ENCODE measurements at regions not wholly inside any gene's neighbourhood (a gene's known extent, or its start where the extent isn't known, plus 50 kb on each side); places are given as distances from the start of the nearest gene placed in this dataset.
"Not testable (repeated sequence)": the region's sequence is repeated elsewhere in the genome, so short reads cannot be mapped to it uniquely, and the experiment has no call there.

DNA sequence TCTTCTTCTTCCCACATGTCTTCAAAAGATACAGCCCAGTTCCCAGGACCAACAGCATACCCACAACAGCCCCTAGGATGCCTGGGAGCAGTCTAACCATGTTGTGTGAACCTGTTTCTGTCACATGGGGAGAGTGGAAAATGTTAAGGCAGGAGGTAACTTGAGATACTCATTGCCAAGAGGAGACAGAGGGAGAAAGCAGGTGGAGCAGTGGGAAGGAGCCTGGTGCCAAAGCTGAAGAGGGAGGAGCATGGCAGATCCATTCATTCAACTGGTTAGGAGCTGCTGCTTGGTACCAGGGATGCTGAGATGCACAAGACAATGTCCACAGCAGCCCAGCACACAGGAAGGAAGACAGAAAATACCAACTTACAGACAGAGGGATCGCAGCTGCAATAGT is 149.8 kb upstream of the ETV3 start:
- no peak for DNase-seq

DNA sequence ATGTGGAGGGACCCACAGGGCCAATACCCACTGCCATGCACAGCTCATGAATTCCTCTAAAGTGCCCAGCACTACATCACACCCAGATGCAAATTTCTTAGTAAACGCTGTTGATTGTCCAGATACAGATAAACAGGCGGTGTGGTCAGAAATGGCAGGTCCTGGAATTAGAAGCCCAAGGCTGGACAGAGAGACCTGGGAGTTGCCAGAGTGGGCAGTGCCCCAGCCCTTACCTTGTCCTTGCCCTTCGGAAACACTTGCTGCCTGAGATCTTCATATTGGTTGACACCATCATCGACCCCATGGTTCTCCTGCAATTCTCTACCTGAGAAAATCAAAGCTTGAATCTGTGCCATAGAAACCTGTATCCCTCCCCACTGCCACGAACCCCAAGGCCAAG is 149.3 kb upstream of the ETV3 start:
- DNase-seq: no peak

DNA sequence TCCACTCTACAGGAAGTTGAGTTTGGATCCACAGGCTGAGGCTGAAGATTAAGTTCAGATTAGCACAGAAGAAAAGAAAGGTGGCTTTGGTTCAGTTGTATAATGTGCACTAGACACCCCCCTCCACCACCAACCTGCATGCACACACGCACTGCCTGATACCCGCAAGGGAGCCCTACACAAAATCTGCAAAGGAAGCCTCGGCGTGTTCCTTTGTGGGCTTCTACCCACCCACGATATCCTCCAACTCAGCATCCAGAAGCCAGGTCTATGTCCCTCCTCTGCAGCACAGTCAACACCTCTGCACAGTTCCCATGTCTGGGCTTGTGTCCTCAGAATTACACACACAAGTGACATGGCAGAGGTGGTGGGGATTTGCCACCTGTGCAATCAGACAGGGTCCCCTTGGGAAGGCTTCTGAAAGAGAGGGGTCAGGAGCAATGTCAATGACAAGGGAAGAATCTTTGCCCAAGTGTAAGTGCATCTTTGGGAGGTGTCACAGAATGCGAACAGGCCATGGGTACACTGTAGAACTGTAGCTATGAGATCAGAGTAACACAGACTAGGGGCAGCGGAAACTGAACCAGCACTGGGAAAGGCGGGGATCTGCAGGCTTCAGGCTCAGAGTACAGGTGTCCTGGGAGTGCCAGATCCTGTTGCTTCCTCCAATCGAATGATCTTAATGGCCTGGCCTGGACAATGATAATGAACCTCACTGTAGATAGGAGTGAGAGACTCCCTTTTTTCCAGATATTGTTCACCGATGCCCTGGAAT is 148.6 kb upstream of the ETV3 start:
- DNase-seq: no peak

DNA sequence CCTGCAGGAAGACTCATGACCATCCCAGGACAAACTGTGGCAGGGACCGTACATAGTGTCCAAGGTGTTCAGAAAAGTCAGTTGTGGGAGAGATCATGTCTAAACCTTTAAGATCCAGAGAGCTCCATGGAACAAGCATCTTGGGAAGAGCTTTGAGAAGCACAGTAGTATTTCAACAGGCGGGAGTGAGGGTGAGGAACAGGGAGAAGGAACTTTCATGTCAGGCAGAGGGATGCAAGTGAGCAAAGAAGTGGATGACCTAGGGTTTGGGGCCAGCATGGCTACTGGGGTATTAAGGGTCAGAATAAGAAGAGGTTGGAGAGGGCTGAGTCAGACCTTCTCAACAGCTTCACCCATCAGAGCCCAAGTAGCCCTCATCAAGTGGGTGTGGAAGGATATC is 147.9 kb upstream of the ETV3 start:
- no peak for DNase-seq

DNA sequence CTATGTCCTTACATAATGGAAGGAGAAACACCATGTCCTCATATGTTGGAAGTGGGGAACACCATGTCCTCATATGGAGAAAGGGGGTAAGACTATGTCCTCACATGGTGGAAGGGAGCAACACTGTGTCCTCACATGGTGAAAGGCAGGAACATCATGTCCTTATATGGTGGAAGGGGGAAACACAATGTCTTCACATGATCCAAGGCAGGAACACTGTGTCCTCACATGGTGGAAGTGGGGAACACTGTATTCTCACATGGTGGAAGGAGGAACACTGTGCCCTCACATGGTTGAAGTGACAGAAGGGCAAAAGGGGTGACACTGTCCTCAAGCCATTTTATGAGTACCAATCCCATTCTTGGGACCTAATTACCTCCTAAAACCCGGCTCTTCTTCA is 146.3 kb upstream of the ETV3 start:
- no peak for DNase-seq

DNA sequence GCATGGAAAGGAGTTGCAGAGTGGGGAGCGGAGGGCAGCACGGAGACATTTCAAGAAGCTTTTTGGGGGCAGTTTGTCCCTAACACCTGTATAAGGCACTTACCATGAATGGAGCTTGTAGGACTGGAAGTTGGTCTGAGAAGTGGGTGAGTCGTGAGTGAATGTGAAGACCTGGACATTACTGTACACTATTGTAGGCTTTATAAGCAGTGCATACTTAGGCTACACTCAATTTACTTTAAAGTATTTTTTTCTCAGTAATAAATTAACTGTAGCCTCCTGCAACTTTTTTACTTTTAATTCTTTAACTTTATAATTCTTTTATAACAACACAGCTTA is 141.6 kb upstream of the ETV3 start:
- DNase-seq: no peak

DNA sequence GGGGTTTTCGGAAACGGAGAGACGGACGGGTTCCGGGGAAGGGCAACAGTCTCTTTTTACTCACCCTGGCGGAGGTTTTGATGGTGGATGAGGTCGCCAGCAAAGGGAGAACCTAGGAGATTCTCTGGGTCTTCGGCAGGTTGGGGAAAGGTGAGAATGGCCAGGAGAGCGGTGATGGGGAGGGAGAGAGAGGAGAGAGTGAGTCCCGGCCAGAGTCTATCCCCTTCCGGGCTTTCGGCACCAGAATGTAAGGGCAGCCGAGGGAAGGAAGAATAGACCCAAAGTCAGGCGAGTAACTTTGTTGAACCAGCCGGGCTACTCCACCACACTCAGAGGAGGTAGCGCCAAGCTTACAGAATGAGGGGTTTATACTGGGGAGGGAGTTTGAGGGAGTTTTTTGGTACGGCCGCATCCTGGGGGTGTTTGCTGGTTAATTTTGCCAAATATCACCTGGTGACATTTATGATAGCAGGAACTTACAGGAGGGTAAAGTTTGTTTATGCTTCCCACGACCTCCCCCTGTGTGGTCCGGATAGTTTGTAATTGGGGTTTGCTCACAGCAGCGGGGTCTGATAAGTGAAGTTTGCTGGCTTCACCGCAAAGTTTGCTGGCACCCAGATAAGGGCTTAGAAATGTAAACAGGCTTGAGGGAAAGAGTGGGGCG is 141.1 kb upstream of the ETV3 start:
- DNase-seq: no peak

DNA sequence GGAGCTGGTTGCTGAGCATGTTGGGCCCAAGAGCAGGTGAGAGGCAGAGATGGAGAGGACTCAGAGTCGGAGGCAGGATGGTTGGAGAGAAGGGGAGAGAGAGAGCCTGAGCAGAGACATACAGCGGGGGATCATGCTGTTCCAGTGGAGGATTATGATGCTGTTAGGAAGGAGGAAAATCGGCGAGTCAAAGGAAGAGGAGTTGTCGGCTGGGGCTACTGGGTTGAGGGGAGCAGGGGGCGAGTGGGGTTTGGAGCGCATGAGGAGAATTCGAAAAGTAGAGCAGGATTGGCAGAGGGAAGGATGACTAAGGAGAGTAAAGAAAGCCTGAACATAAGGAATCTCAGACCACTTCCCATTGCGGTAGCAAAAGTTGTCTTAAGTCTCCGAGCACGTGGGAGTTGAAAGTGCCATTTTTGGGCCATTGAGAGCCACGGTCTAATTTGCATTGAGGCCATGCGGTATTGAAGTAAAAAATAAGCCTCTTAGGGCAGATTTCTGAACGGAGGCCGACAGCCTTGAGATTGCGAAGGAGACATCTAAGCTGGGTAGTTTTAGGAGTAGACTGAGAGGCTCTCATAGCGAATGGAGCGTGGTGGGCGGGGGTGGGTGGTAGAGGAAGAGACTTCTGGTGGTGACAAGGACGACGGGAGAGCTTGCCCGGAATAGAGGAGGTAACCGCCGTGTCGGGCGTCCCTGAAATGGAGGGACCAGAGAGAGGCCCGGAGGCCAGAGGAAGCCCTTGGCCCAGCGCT is 140.4 kb upstream of the ETV3 start:
- DNase-seq: no peak

DNA sequence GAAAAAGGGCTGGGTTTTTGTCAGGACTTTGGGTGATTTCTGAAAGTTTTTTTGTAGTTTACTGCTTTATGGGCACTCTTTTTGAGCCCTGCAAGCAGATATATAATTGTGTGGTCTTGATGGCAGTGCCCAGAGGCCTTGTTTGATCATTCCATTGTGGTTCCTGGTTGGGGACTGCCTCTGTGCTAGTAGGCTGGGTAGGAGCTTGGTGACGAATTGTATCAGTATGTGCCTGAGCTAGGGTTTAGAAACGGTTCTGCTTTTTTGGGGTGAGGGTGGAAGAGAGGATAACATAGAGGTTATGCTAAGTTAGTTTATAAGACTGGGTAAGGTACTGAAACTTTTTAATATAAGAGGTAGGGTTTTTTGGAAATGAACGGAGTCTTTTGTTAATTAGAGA is 139.7 kb upstream of the ETV3 start:
- DNase-seq: no peak

DNA sequence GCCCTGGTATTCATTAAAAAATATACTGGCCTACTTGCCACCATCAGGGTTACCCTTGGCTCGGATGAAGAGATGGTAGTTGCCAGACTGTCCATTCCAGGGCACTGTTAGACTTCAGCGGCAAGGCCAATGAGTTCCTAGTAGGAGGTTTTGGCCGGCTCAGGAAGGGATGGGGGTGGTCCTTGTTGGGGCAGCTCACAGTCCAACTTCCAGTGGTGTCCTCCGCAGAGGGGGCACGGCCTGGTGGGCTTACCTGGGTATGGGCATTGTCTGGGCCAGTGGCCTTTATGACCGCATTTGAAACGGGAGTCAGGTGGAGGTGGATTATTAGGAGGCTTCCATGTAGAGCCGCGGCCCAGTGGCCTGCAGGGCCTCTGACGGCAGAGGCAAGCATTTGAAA is 139.1 kb upstream of the ETV3 start:
- no peak for DNase-seq

DNA sequence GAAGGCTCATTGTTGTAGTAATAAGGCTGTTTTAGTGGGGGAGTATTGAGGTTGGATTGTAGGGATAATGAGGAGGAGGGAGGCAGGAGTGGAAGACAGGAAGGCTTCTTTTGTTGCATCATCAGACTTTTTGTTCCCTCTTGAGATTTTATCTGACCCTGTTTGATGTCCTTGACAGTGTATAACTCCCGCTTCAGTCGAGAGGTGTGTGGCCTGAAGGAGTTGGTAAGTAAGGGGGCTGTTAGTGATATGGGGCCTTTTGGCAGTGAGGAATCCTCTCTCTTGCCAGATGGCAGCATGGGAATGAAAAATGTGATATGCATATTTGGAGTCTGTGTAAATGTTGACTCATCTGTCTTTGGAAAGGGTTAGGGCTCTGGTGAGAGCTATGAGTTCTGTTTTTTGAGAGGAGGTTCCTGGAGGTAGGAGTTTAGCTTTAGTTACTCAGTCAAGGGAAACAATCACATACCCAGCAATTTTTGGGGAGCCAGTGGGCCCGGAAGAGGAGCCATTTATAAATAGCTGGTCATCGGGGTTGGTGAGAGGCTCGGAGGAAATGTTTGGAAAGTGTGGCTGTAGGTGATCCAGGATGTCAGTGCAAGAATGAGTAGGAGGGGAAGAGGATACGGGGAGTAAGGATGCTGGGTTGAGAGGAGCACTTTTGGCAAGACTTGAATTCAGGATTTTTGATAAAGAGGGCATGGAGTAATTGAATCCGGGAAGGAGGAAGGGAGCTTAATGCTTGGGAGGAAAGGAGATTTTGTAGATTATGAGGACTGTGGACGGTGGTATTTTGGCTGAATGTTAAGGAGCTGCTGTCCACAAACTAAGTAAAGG is 136.7 kb upstream of the ETV3 start:
- no peak for DNase-seq

DNA sequence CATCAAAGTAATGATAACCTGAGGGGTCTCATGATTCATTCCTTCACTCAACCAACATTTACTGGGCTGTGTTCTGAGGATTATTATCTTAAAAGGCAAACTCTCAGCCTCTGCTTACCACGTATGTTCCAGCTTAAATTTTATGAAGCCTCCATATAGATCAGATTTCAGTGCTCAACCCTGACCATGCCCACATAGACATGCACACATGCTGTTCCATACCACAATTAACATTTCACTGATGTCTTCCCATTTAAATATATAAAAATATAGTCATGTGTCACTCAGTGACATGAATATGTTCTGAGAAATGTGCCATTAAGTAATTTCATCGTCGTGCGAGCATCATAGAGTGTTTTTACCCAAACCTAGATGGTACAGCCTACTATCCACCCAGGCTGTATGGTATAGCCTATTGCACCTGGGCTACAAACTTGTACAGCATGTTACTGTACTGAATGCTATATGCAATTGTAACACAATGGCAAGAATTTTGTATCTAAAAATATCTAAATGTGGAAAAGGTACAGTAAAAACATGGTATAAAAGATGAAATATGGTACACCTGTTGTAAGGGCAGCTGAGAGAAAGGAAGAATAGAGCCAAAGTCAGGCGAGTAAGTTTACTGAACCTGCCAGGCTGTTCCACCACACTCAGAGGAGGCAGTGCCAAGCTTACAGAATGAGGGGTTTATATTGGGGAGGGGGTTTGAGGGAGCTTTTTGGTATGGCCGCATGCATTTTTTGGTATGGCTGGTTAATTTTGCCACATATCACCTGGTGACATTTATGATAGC is 134.7 kb upstream of the ETV3 start:
- DNase-seq: no peak

DNA sequence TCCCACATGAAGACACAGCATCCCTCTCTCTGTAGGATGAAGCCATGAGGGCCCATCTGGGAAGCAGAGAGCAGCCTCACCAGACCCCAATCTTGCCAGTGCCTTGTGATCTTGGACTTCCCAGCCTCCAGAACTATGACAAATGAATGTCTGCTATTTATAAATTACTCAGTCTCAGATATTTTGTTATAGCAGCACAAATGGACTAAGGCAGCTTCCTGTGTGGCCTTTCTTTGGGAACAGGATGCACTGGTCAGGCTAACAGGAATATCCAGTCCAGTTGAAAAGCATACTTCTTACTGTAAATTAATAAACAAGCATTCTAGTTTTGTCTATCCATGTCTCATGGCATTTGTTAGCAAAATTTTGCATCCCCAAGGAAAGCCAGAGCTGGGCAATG is 134.1 kb upstream of the ETV3 start:
- no peak for DNase-seq

DNA sequence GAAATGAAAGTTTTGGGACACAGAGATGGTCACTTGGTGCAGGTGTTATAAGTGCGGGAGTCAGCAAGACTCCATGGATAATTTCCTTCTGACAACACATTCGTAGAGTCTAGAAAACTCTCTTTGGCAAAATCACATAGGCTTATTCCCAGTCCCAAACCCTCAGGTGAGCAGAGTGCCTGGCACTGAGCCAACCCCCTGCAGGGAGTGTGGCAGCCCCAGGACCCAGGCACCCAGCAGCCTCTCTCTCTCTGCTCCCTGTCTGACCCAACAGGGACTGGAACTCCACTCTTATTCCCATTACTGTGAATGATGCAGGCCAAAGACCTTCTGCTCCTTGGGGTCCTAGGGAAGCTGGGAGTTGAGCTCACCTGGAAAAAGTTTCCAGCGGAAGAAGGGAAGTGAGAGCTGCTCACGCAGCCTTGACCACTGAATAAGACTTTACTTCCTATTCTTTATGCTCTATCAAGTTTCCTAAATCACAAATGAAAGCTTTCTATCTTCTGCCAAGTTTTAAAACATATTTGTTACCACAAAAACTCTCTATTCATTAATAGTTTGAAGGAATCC is 132.6 kb upstream of the ETV3 start:
- DNase-seq: no peak

DNA sequence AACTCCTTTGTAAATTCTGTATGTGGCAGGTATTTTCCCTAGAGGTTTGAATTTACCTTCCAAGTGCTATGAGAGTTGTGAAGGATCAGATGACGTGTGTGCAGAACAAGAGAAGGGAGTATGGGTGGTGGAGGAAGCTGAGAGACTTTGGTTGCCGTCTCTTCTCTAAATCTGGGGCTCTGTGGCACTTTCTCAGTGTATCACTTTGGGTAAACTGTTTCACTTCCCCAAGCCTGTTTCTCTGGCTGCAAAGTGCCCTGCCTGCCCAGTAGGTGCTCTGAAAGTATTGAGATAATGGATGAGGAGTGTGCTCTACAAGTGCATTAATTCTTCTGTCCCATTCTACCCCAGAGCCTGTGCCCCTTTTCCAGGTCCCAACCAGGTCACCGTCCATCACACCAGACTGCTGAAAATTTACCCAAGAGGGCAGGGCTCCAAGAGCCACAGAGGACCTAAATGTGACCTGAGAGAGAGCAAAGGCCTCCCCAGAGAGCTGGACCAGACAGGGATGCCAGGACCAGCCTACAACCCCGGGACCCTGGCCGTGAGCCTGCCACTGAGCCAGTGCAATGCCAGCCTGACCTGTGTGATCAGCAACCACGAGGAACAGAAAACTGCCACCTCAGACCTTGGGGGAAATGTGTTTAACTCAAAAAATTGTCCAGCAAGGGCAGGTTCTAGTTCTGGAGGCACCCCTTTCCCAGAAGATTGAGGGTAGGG is 131.6 kb upstream of the ETV3 start:
- DNase-seq: no peak

DNA sequence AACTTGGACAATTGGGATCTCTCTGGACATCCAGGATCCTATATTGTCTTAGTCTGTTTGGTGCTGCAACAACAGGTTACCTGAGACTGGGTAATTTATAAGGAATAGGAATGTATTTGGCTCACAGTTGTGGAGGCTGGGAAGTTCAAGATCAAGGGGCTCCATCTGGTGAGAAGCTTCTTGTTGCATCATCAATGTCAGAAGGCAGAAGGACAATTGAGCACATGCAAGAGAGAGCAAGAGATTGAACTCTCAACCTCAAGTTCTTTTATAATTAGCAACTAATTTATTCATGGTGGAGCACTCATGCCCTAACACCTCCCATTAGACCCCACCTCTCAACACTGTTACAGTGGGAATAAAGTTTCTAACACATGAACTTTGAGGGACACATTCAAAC is 124.7 kb upstream of the ETV3 start:
- DNase-seq: no peak

DNA sequence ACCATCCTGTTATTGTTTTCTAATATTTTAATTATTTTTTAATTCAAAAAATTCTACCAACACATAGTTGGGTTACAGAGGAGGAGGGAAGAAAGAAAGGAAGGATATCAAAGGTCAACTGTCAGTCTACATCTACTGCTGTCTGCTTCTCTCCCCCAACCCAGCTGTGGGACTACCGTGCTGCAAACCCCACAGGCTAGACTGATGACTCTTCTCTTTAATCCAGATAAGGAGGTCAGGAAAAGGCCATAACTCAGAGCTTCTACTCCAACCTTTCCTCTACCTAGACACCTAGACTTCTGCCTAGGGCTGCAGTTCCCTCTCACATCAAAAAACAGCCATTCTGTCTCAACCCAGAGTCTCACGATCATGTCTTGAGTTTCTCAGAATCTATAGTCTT is 124.2 kb upstream of the ETV3 start:
- no peak for DNase-seq

DNA sequence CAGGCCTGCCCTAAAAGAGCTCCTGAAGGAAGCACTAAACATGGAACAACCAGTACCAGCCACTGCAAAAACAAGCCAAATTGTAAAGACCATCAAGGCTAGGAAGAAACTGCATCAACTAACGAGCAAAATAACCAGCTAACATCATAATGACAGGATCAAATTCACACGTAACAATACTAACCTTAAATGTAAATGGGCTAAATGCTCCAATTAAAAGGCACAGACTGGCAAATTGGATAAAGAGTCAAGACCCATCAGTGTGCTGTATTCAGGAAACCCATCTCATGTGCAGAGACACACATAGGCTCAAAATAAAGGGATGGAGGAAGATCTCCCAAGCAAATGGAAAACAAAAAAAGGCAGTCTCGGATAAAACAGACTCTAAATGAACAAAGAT is 117.7 kb upstream of the ETV3 start:
- DNase-seq: not testable (repeated sequence)

DNA sequence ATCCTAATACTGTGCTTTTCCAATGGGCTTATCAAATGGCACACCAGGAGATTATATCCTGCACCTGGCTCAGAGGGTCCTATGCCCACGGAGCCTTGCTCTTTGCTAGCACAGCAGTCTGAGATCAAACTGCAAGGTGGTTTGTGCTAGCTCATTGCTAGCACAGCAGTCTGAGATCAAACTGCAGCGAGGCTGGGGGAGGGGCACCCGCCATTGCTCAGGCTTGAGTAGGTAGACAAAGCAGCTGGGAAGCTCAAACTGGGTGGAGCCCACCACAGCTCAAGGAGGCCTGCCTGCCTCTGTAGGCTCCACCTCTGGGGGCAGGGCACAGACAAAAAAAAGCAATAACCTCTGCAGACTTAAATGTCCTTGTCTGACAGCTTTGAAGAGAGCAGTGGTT is 116.0 kb upstream of the ETV3 start:
- DNase-seq: not testable (repeated sequence)

DNA sequence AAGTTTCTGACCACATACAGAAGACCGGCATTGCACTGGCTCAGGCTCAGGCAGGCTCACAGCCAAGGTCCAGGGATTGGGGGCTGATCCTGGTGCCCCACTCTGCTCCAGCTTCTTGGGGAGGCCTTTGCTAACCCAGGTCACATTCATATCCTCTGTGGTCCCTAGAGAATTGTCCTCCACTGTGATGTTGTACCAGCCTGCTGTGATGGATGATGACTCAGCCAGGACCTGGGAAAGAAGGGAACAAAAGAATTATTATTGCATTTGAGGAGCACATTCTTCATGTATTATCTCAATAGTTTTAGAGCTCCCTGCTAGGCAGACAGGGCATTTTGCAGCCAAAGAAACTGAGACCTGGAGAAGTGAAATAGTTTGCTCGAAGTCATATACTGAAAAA is 114.3 kb upstream of the ETV3 start:
- no peak for DNase-seq

DNA sequence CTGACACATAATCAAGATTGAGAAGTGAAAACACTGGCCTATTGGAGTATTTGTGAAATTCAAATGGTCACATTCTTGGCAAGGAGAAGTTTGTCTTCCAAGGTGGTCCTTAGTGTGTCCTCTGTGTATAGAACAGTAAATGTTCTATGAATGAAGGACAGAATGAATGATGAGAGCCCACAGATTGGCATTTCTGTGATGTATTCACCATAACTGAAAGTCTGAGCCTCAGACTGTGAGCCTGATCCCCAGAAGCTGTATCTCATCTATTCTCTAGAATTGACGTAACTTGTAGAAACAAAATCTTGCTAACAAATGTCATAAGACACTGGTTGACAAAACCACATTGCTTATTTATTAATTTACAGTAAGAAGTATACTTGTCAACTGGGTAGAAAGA is 111.5 kb upstream of the ETV3 start:
- no peak for DNase-seq

All from eye (tissue), 1 donor.